ENCODE measurements at regions not wholly inside any gene's neighbourhood (a gene's known extent, or its start where the extent isn't known, plus 50 kb on each side); places are given as distances from the start of the nearest gene placed in this dataset.
A peak's percentile ranks its signal among the peaks of the same experiment; 100 is the strongest.
"Not testable (repeated sequence)": the region's sequence is repeated elsewhere in the genome, so short reads cannot be mapped to it uniquely, and the experiment has no call there.

- H3K36me3 Mint-ChIP-seq (ENCODE audit: unreplicated experiment); H3K27ac Mint-ChIP-seq (ENCODE audit: unreplicated experiment); DNase-seq (ENCODE audit: extremely low spot score, unreplicated experiment); H3K4me1 Mint-ChIP-seq (ENCODE audit: unreplicated experiment); H3K4me3 Mint-ChIP-seq (ENCODE audit: unreplicated experiment): not testable (repeated sequence)
- Mint-ChIP-seq H3K27me3 (ENCODE audit: unreplicated experiment) (peaks cover 28% of the 10 kb centered on the region), H3K9me3 (ENCODE audit: unreplicated experiment) (peaks cover 20% of the 10 kb centered on the region)
These were observed 50.4 kb upstream of the B3GAT2 start for GRCh38 chr6:71007298-71007697.

GRCh38 chr6:71011871-71012371, 55.1 kb upstream of the B3GAT2 start:
- Mint-ChIP-seq H3K9me3 (ENCODE audit: unreplicated experiment) (peaks cover 2% of the 10 kb centered on the region), H3K36me3 (ENCODE audit: unreplicated experiment) (no peaks in the 10 kb centered on the region), H3K4me1 (ENCODE audit: unreplicated experiment) (no peaks in the 10 kb centered on the region), H3K27me3 (ENCODE audit: unreplicated experiment) (peaks cover 39% of the 10 kb centered on the region), H3K4me3 (ENCODE audit: unreplicated experiment) (no peak overlapping the region), H3K27ac (ENCODE audit: unreplicated experiment) (no peak overlapping the region)
- TF ChIP-seq CTCF (IDR thresholded peaks at IDR 0.05) = no peak
- DNase-seq (ENCODE audit: extremely low spot score, unreplicated experiment) = no peak

- Mint-ChIP-seq H3K27me3 (ENCODE audit: unreplicated experiment) (peaks cover 36% of the 10 kb centered on the region), H3K4me1 (ENCODE audit: unreplicated experiment) (no peaks in the 10 kb centered on the region), H3K27ac (ENCODE audit: unreplicated experiment) (no peak overlapping the region), H3K9me3 (ENCODE audit: unreplicated experiment) (no peaks in the 10 kb centered on the region), H3K36me3 (ENCODE audit: unreplicated experiment) (no peaks in the 10 kb centered on the region), H3K4me3 (ENCODE audit: unreplicated experiment) (no peak overlapping the region)
- TF ChIP-seq CTCF (IDR thresholded peaks at IDR 0.05) = peak; percentile 80
- DNase-seq (ENCODE audit: extremely low spot score, unreplicated experiment) = no peak
These were observed 56.1 kb upstream of the B3GAT2 start for GRCh38 chr6:71012866-71013469.

- Mint-ChIP-seq H3K27ac (ENCODE audit: unreplicated experiment) (no peak overlapping the region), H3K4me1 (ENCODE audit: unreplicated experiment) (no peaks in the 10 kb centered on the region), H3K27me3 (ENCODE audit: unreplicated experiment) (peaks cover 32% of the 10 kb centered on the region), H3K9me3 (ENCODE audit: unreplicated experiment) (no peaks in the 10 kb centered on the region), H3K36me3 (ENCODE audit: unreplicated experiment) (no peaks in the 10 kb centered on the region), H3K4me3 (ENCODE audit: unreplicated experiment) (no peak overlapping the region)
- TF ChIP-seq CTCF (IDR thresholded peaks at IDR 0.05) = no peak
- DNase-seq (ENCODE audit: extremely low spot score, unreplicated experiment) = no peak
These were observed 58.5 kb upstream of the B3GAT2 start for GRCh38 chr6:71015392-71015791.

- Mint-ChIP-seq H3K27ac (ENCODE audit: unreplicated experiment) (no peak overlapping the region), H3K4me3 (ENCODE audit: unreplicated experiment) (no peak overlapping the region)
These were observed 71.5 kb upstream of the B3GAT2 start for GRCh38 chr6:71028236-71028876.

More at GRCh38 chr6:71028236-71028876, 71.5 kb upstream of the B3GAT2 start:
- no peaks in the 10 kb centered on the region for H3K36me3 Mint-ChIP-seq (ENCODE audit: unreplicated experiment)
- no peak for DNase-seq (ENCODE audit: extremely low spot score, unreplicated experiment)
- H3K27me3 Mint-ChIP-seq (ENCODE audit: unreplicated experiment) = no peaks in the 10 kb centered on the region
- no peaks in the 10 kb centered on the region for H3K9me3 Mint-ChIP-seq (ENCODE audit: unreplicated experiment)
- H3K4me1 Mint-ChIP-seq (ENCODE audit: unreplicated experiment) = peaks cover 4% of the 10 kb centered on the region
- no peak for TF ChIP-seq CTCF (IDR thresholded peaks at IDR 0.05)

All from osteocyte (in vitro differentiated cells).